ENCODE measurements at regions not wholly inside any gene's neighbourhood (a gene's known extent, or its start where the extent isn't known, plus 50 kb on each side); places are given as distances from the start of the nearest gene placed in this dataset.

GRCh38 chr7:136064627-136065237 lies 87.6 kb upstream of the MTPN start:
- TF ChIP-seq CTCF (IDR thresholded peaks at IDR 0.05): no peak
- TF ChIP-seq POLR2AphosphoS5 (IDR thresholded peaks at IDR 0.05; ENCODE audit: low read depth, low read length): no peak
- no peak for TF ChIP-seq TCF7L2 (IDR thresholded peaks at IDR 0.05; ENCODE audit: low read depth, low read length)
- TF ChIP-seq REST (IDR thresholded peaks at IDR 0.05; ENCODE audit: insufficient read depth in 1 of 2, low read depth in 2 of 2, low read length in 1 of 2): no peak

All from Panc1 (cell line).